ENCODE measurements at regions not wholly inside any gene's neighbourhood (a gene's known extent, or its start where the extent isn't known, plus 50 kb on each side); places are given as distances from the start of the nearest gene placed in this dataset.

DNA sequence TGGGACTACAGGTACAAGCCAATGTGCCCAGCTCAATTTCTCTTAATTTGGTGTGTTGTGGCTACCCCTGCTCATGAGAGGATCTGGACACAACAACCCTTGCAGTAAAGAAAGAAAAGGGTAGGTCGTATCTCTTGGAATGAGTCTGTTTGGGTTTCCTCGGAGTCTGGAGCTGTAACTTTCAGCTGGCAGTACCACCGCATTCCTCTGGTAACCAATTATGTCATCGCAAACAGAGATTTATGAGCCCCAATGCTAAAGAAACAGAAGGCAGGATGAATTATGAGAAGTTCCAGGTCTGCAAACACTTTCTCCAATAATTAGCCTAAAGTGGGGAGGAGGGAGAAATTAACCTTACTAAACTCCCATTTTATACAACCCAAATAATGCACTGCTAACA lies 186.6 kb upstream of the NRP1 start:
- DNase-seq (no peak), ATAC-seq (ENCODE audit: low read depth) (no peak)
- intact Hi-C loops (cut with micrococcal nuclease): no loop called here
- WGBS (ENCODE audit: insufficient coverage): no CpG with 5 or more reads among the region's 4 CpGs
- Histone ChIP-seq H4K20me1 (ENCODE audit: control insufficient read depth, insufficient read depth, low read length, poor library complexity, severe bottlenecking) (no peaks in the 10 kb centered on the region), H3K4me2 (replicated peaks; ENCODE audit: low read depth, low read length, poor library complexity, severe bottlenecking) (no peak overlapping the region), H3K9me3 (ENCODE audit: control extremely low read depth in 1 of 3, control insufficient read depth in 2 of 3, insufficient read depth in 1 of 3, low read length in 2 of 3) (peaks cover 0 to 5% (median 0%) of the 10 kb centered on the region in 3 donors), H3K4me3 (ENCODE audit: control extremely low read depth in 1 of 5, extremely low read depth in 1 of 5, insufficient read depth in 1 of 5, low read depth in 2 of 5, low read length in 4 of 5) (no peak overlapping the region), H3K9ac (ENCODE audit: low read length) (no peak overlapping the region), H3K27ac (ENCODE audit: low read length in 2 of 2) (no peak overlapping the region), H2AFZ (ENCODE audit: insufficient read depth, low read depth, low read length, poor library complexity, severe bottlenecking) (no peak overlapping the region), H3K27me3 (replicated peaks in 1 of 4; ENCODE audit: control extremely low read depth in 1 of 4, control insufficient read depth in 3 of 4, insufficient read depth in 4 of 4, low read length in 3 of 4) (no peaks in the 10 kb centered on the region), H3K79me2 (ENCODE audit: control insufficient read depth, insufficient read depth, low read length) (no peaks in the 10 kb centered on the region), H3K4me1 (ENCODE audit: control insufficient read depth in 2 of 2, insufficient read depth in 2 of 2, low read length in 2 of 2) (no peaks in the 10 kb centered on the region), H3K36me3 (replicated peaks in 1 of 2; ENCODE audit: control extremely low read depth in 1 of 2, control insufficient read depth in 1 of 2, extremely low read depth in 1 of 2, insufficient read depth in 2 of 2, low read length in 1 of 2) (no peaks in the 10 kb centered on the region)
- TF ChIP-seq, protein P1, sequence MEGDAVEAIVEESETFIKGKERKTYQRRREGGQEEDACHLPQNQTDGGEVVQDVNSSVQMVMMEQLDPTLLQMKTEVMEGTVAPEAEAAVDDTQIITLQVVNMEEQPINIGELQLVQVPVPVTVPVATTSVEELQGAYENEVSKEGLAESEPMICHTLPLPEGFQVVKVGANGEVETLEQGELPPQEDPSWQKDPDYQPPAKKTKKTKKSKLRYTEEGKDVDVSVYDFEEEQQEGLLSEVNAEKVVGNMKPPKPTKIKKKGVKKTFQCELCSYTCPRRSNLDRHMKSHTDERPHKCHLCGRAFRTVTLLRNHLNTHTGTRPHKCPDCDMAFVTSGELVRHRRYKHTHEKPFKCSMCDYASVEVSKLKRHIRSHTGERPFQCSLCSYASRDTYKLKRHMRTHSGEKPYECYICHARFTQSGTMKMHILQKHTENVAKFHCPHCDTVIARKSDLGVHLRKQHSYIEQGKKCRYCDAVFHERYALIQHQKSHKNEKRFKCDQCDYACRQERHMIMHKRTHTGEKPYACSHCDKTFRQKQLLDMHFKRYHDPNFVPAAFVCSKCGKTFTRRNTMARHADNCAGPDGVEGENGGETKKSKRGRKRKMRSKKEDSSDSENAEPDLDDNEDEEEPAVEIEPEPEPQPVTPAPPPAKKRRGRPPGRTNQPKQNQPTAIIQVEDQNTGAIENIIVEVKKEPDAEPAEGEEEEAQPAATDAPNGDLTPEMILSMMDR (IDR thresholded peaks at IDR 0.05): no peak
- TF ChIP-seq EZH2 (IDR thresholded peaks at IDR 0.05; ENCODE audit: borderline replicate concordance, insufficient read depth, low read depth, low read length, poor library complexity, severe bottlenecking): no peak
- ChIA-PET CTCF (no interaction called here), POLR2A (no interaction called here)
- no peaks in the 10 kb centered on the region for H3K4me1 Mint-ChIP-seq
- H3K27me3 Mint-ChIP-seq: no peaks in the 10 kb centered on the region
- H3K9me3 Mint-ChIP-seq (ENCODE audit: insufficient read depth): no peaks in the 10 kb centered on the region
- H3K27ac Mint-ChIP-seq: no peak overlapping the region
- H3K4me3 Mint-ChIP-seq: no peak overlapping the region

DNA sequence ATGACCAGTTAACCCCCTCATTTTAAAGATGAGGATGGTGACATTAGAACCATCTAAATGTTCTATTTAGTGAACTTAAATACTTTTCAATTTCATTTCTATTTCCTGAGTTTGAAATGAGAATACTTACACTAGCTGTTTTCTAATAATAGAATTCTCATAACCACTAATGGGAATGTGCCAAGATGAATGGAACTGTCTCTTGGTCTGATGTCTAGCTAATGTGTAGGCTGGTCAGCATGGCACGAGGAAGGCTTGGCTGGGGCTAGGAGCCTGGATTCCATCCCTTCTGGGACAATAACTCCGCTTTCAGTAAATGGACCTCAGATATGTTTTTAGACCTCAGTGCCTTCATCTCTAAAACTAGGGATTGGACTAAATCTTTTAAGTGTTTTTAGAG lies 185.8 kb upstream of the NRP1 start:
- Histone ChIP-seq H3K27me3 (replicated peaks in 1 of 4; ENCODE audit: control extremely low read depth in 1 of 4, control insufficient read depth in 3 of 4, insufficient read depth in 4 of 4, low read length in 3 of 4) (no peaks in the 10 kb centered on the region), H3K9ac (ENCODE audit: low read length) (no peak overlapping the region), H3K4me2 (replicated peaks; ENCODE audit: low read depth, low read length, poor library complexity, severe bottlenecking) (no peak overlapping the region), H2AFZ (ENCODE audit: insufficient read depth, low read depth, low read length, poor library complexity, severe bottlenecking) (no peak overlapping the region), H3K4me3 (ENCODE audit: control extremely low read depth in 1 of 5, extremely low read depth in 1 of 5, insufficient read depth in 1 of 5, low read depth in 2 of 5, low read length in 4 of 5) (no peak overlapping the region), H3K36me3 (replicated peaks in 1 of 2; ENCODE audit: control extremely low read depth in 1 of 2, control insufficient read depth in 1 of 2, extremely low read depth in 1 of 2, insufficient read depth in 2 of 2, low read length in 1 of 2) (no peaks in the 10 kb centered on the region), H3K27ac (ENCODE audit: low read length in 2 of 2) (no peak overlapping the region), H3K4me1 (ENCODE audit: control insufficient read depth in 2 of 2, insufficient read depth in 2 of 2, low read length in 2 of 2) (no peaks in the 10 kb centered on the region), H3K79me2 (ENCODE audit: control insufficient read depth, insufficient read depth, low read length) (no peaks in the 10 kb centered on the region), H3K9me3 (ENCODE audit: control extremely low read depth in 1 of 3, control insufficient read depth in 2 of 3, insufficient read depth in 1 of 3, low read length in 2 of 3) (peaks cover 0 to 5% (median 0%) of the 10 kb centered on the region in 3 donors), H4K20me1 (ENCODE audit: control insufficient read depth, insufficient read depth, low read length, poor library complexity, severe bottlenecking) (no peaks in the 10 kb centered on the region)
- ATAC-seq (ENCODE audit: low read depth) (no peak), DNase-seq (no peak)
- H3K9me3 Mint-ChIP-seq (ENCODE audit: insufficient read depth): no peaks in the 10 kb centered on the region
- H3K4me3 Mint-ChIP-seq: no peak overlapping the region
- ChIA-PET POLR2A (no interaction called here), CTCF (no interaction called here)
- H3K27me3 Mint-ChIP-seq: no peaks in the 10 kb centered on the region
- intact Hi-C loops (cut with micrococcal nuclease): no loop called here
- no peaks in the 10 kb centered on the region for H3K4me1 Mint-ChIP-seq
- no peak overlapping the region for H3K27ac Mint-ChIP-seq
- WGBS (ENCODE audit: insufficient coverage): 50% methylated on average over 1 of the region's 2 CpGs
- TF ChIP-seq, protein P1 (IDR thresholded peaks at IDR 0.05): no peak
- no peak for TF ChIP-seq EZH2 (IDR thresholded peaks at IDR 0.05; ENCODE audit: borderline replicate concordance, insufficient read depth, low read depth, low read length, poor library complexity, severe bottlenecking)

Data from B cell (primary cell).